ENCODE measurements at regions not wholly inside any gene's neighbourhood (a gene's known extent, or its start where the extent isn't known, plus 50 kb on each side); places are given as distances from the start of the nearest gene placed in this dataset.

GRCh38 chr1:238811211-238811879 is 575.0 kb upstream of the CHRM3 start:
- H4K20me1 ChIP-seq (ENCODE audit: insufficient read depth, low read length), result no peaks in the 10 kb centered on the region
- H3K79me2 ChIP-seq (ENCODE audit: insufficient read depth, low read depth, low read length), result no peaks in the 10 kb centered on the region
- no peak overlapping the region for H3K4me3 ChIP-seq (ENCODE audit: low read depth, low read length, poor library complexity, severe bottlenecking)
- CTCF ChIA-PET (ENCODE audit: unreplicated experiment), result no interaction called here
- no TSS peak for BruUV-seq (replicated peaks)
- no peak for DNase-seq (ENCODE audit: low spot score)
- no peaks in the 10 kb centered on the region for H3K9me3 ChIP-seq (ENCODE audit: low read length)
- H3K36me3 ChIP-seq (ENCODE audit: insufficient read depth, low read length), result no peaks in the 10 kb centered on the region
- H2AFZ ChIP-seq (ENCODE audit: low read length), result no peak overlapping the region
- H3K4me1 ChIP-seq (ENCODE audit: insufficient read depth, low read length, poor library complexity, severe bottlenecking), result no peaks in the 10 kb centered on the region
- H3K9me2 ChIP-seq (ENCODE audit: insufficient read depth, low read length), result no peaks in the 10 kb centered on the region
- POLR2A ChIA-PET, result no interaction called here
- H3K4me2 ChIP-seq (ENCODE audit: low read length), result no peak overlapping the region
- no peak overlapping the region for H3K27ac ChIP-seq (ENCODE audit: low read depth, low read length, poor library complexity, severe bottlenecking)
- no peak for TF ChIP-seq CTCF (conservative IDR thresholded peaks at IDR 0.05; ENCODE audit: low read length)
- no peak for TF ChIP-seq EZH2phosphoT487 (IDR thresholded peaks at IDR 0.05; ENCODE audit: borderline replicate concordance, low read depth, low read length)
- intact Hi-C loops (cut with micrococcal nuclease; ENCODE audit: unreplicated experiment), result no loop called here

DNA sequence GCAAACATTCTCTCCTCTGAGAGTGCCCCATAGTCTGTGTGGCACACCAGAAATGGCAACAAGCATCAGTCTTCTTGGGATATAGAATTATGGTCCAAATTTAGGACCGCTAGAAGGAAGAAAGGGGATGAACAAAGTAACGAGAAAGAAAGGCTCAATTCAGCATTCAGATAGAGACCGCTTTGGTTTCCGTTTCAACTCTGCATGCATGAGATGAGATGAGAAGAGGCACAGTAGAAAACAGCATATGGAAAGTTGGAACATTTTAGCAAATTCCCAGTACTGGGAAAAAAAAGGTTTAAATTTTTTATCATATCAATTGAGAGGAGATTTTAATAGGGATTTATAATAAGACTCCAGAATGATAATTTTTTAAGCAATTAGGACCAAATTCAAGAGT is 595.5 kb upstream of the CHRM3 start:
- POLR2A ChIA-PET, result no interaction called here
- H4K20me1 ChIP-seq (ENCODE audit: insufficient read depth, low read length), result no peaks in the 10 kb centered on the region
- H3K4me2 ChIP-seq (ENCODE audit: low read length), result no peak overlapping the region
- no peaks in the 10 kb centered on the region for H3K9me2 ChIP-seq (ENCODE audit: insufficient read depth, low read length)
- no peaks in the 10 kb centered on the region for H3K36me3 ChIP-seq (ENCODE audit: insufficient read depth, low read length)
- H3K9me3 ChIP-seq (ENCODE audit: low read length), result no peaks in the 10 kb centered on the region
- BruUV-seq (replicated peaks), result no TSS peak
- CTCF ChIA-PET (ENCODE audit: unreplicated experiment), result no interaction called here
- intact Hi-C loops (cut with micrococcal nuclease; ENCODE audit: unreplicated experiment), result no loop called here
- H3K4me1 ChIP-seq (ENCODE audit: insufficient read depth, low read length, poor library complexity, severe bottlenecking), result no peaks in the 10 kb centered on the region
- TF ChIP-seq CTCF (conservative IDR thresholded peaks at IDR 0.05; ENCODE audit: low read length) (no peak), EZH2phosphoT487 (IDR thresholded peaks at IDR 0.05; ENCODE audit: borderline replicate concordance, low read depth, low read length) (no peak)
- no peaks in the 10 kb centered on the region for H3K79me2 ChIP-seq (ENCODE audit: insufficient read depth, low read depth, low read length)
- H2AFZ ChIP-seq (ENCODE audit: low read length), result no peak overlapping the region
- no peak overlapping the region for H3K27ac ChIP-seq (ENCODE audit: low read depth, low read length, poor library complexity, severe bottlenecking)
- H3K4me3 ChIP-seq (ENCODE audit: low read depth, low read length, poor library complexity, severe bottlenecking), result no peak overlapping the region
- no peak for DNase-seq (ENCODE audit: low spot score)

DNA sequence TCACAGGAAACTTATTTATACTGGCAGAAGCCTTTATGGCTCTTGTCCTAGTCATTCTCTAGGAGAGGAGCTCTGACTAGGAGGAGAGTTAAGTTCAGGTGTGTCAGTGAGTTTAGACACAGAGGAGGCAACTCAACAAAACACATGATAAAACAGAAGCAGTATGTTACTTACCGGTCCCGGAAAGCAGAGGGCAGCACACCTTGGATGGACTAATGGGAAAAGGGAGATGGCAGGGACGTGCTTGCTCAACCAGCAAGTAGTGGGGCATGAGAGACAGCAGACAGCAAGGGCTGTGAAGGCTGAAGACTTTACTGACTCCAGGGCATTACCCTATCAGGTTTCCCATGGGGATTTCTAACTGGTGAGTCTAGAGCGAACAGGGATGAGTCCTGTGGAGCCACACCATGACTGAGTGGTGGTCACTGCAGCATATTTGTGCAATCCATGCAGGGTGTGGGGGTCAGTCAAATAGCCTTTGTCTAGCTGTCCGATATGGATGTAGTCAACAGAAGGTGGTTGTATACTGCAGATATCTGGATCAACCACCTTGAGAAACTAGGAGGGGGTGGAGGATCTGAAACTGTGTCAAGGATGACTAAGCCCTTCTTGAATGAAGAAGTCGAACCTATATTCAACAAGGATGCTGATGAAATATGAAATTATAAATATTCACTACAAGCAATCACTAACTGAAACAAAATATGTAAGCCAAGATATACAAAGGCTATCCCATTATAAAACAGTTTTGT is 596.3 kb upstream of the CHRM3 start:
- DNase-seq (ENCODE audit: low spot score), result no peak
- Histone ChIP-seq H3K4me3 (ENCODE audit: low read depth, low read length, poor library complexity, severe bottlenecking) (no peak overlapping the region), H4K20me1 (ENCODE audit: insufficient read depth, low read length) (no peaks in the 10 kb centered on the region), H3K36me3 (ENCODE audit: insufficient read depth, low read length) (no peaks in the 10 kb centered on the region), H3K4me1 (ENCODE audit: insufficient read depth, low read length, poor library complexity, severe bottlenecking) (no peaks in the 10 kb centered on the region), H3K9me3 (ENCODE audit: low read length) (no peaks in the 10 kb centered on the region), H3K79me2 (ENCODE audit: insufficient read depth, low read depth, low read length) (no peaks in the 10 kb centered on the region), H3K4me2 (ENCODE audit: low read length) (no peak overlapping the region), H3K9me2 (ENCODE audit: insufficient read depth, low read length) (no peaks in the 10 kb centered on the region), H3K27ac (ENCODE audit: low read depth, low read length, poor library complexity, severe bottlenecking) (no peak overlapping the region), H2AFZ (ENCODE audit: low read length) (no peak overlapping the region)
- ChIA-PET CTCF (ENCODE audit: unreplicated experiment) (no interaction called here), POLR2A (no interaction called here)
- TF ChIP-seq CTCF (conservative IDR thresholded peaks at IDR 0.05; ENCODE audit: low read length), result no peak
- no peak for TF ChIP-seq EZH2phosphoT487 (IDR thresholded peaks at IDR 0.05; ENCODE audit: borderline replicate concordance, low read depth, low read length)
- BruUV-seq (replicated peaks), result no TSS peak
- intact Hi-C loops (cut with micrococcal nuclease; ENCODE audit: unreplicated experiment), result no loop called here

Measured in OCI-LY7 (cell line).